PFSK-1 (cell line): ENCODE measurements at regions not wholly inside any gene's neighbourhood (a gene's known extent, or its start where the extent isn't known, plus 50 kb on each side); places are given as distances from the start of the nearest gene placed in this dataset.

Source experiments
- POLR2AphosphoS5 ChIP-seq: IDR thresholded peaks from 2 replicates; pipeline ENCODE4 v1.6.1; 2012; ENCODE audit warnings: low read depth, mild to moderate bottlenecking, control low read depth, low read length, moderate library complexity
- TAF1 ChIP-seq: IDR thresholded peaks from 2 replicates; pipeline ENCODE4 v1.6.1; 2012; ENCODE audit warnings: low read length, control low read depth, borderline replicate concordance; ENCODE audit not compliant: insufficient read depth
- TF ChIP-seq, protein P1 (sequence below), 2 experiments: IDR thresholded peaks; 2 replicates each; pipeline versions ENCODE4 v1.6.1 to v1.8.0; 2011 to 2012; ENCODE audit warnings: low read depth in 2 of 2, low read length in 2 of 2, control low read depth in 1 of 2, inconsistent platforms in 1 of 2, mild to moderate bottlenecking in 1 of 2, moderate library complexity in 1 of 2; ENCODE audit not compliant: insufficient read depth in 1 of 2

GRCh38 chr2:176729706-176730569 is 460.7 kb downstream of the MTX2 start:
- TF ChIP-seq POLR2AphosphoS5 = no peak
- TF ChIP-seq TAF1 = no peak
- TF ChIP-seq, protein P1, sequence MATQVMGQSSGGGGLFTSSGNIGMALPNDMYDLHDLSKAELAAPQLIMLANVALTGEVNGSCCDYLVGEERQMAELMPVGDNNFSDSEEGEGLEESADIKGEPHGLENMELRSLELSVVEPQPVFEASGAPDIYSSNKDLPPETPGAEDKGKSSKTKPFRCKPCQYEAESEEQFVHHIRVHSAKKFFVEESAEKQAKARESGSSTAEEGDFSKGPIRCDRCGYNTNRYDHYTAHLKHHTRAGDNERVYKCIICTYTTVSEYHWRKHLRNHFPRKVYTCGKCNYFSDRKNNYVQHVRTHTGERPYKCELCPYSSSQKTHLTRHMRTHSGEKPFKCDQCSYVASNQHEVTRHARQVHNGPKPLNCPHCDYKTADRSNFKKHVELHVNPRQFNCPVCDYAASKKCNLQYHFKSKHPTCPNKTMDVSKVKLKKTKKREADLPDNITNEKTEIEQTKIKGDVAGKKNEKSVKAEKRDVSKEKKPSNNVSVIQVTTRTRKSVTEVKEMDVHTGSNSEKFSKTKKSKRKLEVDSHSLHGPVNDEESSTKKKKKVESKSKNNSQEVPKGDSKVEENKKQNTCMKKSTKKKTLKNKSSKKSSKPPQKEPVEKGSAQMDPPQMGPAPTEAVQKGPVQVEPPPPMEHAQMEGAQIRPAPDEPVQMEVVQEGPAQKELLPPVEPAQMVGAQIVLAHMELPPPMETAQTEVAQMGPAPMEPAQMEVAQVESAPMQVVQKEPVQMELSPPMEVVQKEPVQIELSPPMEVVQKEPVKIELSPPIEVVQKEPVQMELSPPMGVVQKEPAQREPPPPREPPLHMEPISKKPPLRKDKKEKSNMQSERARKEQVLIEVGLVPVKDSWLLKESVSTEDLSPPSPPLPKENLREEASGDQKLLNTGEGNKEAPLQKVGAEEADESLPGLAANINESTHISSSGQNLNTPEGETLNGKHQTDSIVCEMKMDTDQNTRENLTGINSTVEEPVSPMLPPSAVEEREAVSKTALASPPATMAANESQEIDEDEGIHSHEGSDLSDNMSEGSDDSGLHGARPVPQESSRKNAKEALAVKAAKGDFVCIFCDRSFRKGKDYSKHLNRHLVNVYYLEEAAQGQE (IDR thresholded peaks at IDR 0.05; ENCODE audit: insufficient read depth in 1 of 2, low read depth in 2 of 2, low read length in 2 of 2) = no peak
